CD4-positive, alpha-beta memory T cell (primary cell): ENCODE measurements at regions not wholly inside any gene's neighbourhood (a gene's known extent, or its start where the extent isn't known, plus 50 kb on each side); places are given as distances from the start of the nearest gene placed in this dataset.

Experiments used
- CTCF ChIA-PET: fragments of 350-600 bp; sonication (Branson Sonifier 250); formaldehyde crosslinking; loops from one replicate; lab custom pipeline; 2021; ENCODE audit warnings: inconsistent platforms; ENCODE audit not compliant: partially characterized antibody; lab: Charles Lee
- POLR2A ChIA-PET: fragments of 350-600 bp; sonication (Branson Sonifier 250); formaldehyde crosslinking; loops from one replicate; lab custom pipeline; 2021; ENCODE audit not compliant: partially characterized antibody; lab: Charles Lee
- DNase-seq, 5 donors: peaks; one replicate each; pipeline versions ENCODE4 v3.0.0 to v3.0.0-alpha.2; 2020 to 2022; ENCODE audit warnings: mixed read lengths in 1 of 5
- H3K27ac ChIP-seq: one replicate; pipeline ENCODE4 v1.7.0; 2013; ENCODE audit warnings: low read depth, low read length
- H3K27me3 ChIP-seq: 2 replicates; pipeline ENCODE4 v1.7.0; 2013; ENCODE audit warnings: mild to moderate bottlenecking, low read length, moderate library complexity; ENCODE audit not compliant: insufficient read depth
- H3K36me3 ChIP-seq: 2 replicates; pipeline ENCODE4 v1.7.0; 2013; ENCODE audit warnings: mild to moderate bottlenecking, low read length, moderate library complexity; ENCODE audit not compliant: insufficient read depth
- H3K4me1 ChIP-seq: 2 replicates; pipeline ENCODE4 v1.7.0; 2013; ENCODE audit warnings: mild to moderate bottlenecking, low read length, moderate library complexity; ENCODE audit not compliant: insufficient read depth
- H3K4me3 ChIP-seq, 2 donors: one replicate each; pipeline ENCODE4 v1.7.0; 2013; ENCODE audit warnings: low read length in 2 of 2, mild to moderate bottlenecking in 1 of 2
- H3K9me3 ChIP-seq, 2 donors: one replicate each; pipeline ENCODE4 v1.7.0; 2013; ENCODE audit warnings: low read length in 2 of 2, control low read depth in 1 of 2; ENCODE audit not compliant: control insufficient read depth in 1 of 2
- H3K27ac Mint-ChIP-seq, 7 donors: one replicate each; pipeline ENCODE4 v1.8.0; 2020 to 2021; ENCODE audit warnings: mixed read lengths in 7 of 7, mild to moderate bottlenecking in 6 of 7, inconsistent platforms in 3 of 7, moderate library complexity in 3 of 7
- H3K27me3 Mint-ChIP-seq, 2 donors: one replicate each; pipeline ENCODE4 v1.8.0; 2020 to 2021; ENCODE audit warnings: mixed read lengths in 2 of 2
- H3K36me3 Mint-ChIP-seq, 2 donors: one replicate each; pipeline ENCODE4 v1.8.0; 2020 to 2021; ENCODE audit warnings: mixed read lengths in 2 of 2, inconsistent platforms in 1 of 2, mild to moderate bottlenecking in 1 of 2
- H3K4me1 Mint-ChIP-seq, 4 donors: one replicate each; pipeline ENCODE4 v1.8.0; 2020 to 2021; ENCODE audit warnings: mixed read lengths in 4 of 4, mild to moderate bottlenecking in 1 of 4
- H3K4me3 Mint-ChIP-seq, 8 donors: one replicate each; pipeline ENCODE4 v1.8.0; 2020 to 2021; ENCODE audit warnings: mixed read lengths in 8 of 8, mild to moderate bottlenecking in 7 of 8, moderate library complexity in 6 of 8, inconsistent platforms in 3 of 8
- H3K9me3 Mint-ChIP-seq, 8 donors: one replicate each; pipeline ENCODE4 v1.8.0; 2020 to 2021; ENCODE audit warnings: mixed read lengths in 8 of 8, mild to moderate bottlenecking in 5 of 8, inconsistent platforms in 3 of 8, moderate library complexity in 1 of 8
- intact Hi-C: fragments of 100-400 bp; cut with micrococcal nuclease; formaldehyde crosslinking; loops from one replicate; pipeline ENCODE4 v1.15.1; 2023

GRCh38 chr12:112559784-112560183 lies 141.0 kb downstream of the PTPN11 start:
- Histone ChIP-seq H3K4me1 (no peaks in the 10 kb centered on the region), H3K27me3 (no peaks in the 10 kb centered on the region), H3K9me3 (no peaks in the 10 kb centered on the region), H3K4me3 (no peak overlapping the region), H3K36me3 (no peaks in the 10 kb centered on the region), H3K27ac (no peak overlapping the region)
- ChIA-PET CTCF (no interaction called here), POLR2A (no interaction called here)
- Mint-ChIP-seq H3K27ac (no peak overlapping the region), H3K9me3 (peaks cover 0 to 4% (median 0%) of the 10 kb centered on the region in 8 donors), H3K27me3 (peaks cover 4 to 10% of the 10 kb centered on the region in 2 donors), H3K36me3 (no peaks in the 10 kb centered on the region), H3K4me1 (peaks cover 0 to 2% (median under 1%) of the 10 kb centered on the region in 4 donors), H3K4me3 (peak overlapping the region in 1 of 8 donors; percentile 15)
- no peak for DNase-seq
- intact Hi-C loops, result no loop called here

DNA sequence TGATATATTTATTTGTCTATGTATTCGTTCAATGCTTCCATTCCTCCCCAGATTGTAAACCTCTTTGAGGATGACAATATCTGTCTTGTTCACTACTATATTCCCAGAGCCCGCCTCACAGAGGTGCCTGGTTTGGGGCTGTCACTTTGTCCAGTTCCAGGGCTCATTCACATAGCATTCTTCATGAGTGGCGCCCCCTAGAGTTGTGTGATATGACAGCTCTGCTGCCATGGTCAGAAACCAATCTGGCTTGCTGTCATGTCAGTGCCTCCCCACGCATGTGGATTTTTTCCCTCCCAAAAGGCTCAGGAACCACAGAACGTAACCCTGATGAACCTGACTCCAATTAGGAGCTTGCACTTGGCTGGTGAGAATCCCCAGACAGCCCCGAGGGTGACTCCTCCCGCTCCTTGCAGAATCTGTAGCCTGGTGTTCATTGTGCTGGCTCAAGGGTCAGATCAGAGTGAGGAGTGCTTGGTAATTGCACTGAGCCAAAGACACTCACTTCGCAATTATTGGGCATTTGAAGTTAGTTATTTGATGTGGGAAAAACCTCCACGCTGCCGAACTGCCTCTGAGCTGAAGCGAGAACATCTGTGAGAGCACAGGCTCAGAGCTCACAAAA lies 145.5 kb downstream of the PTPN11 start:
- no peaks in the 10 kb centered on the region for H3K27me3 ChIP-seq
- H3K4me1 ChIP-seq, result no peaks in the 10 kb centered on the region
- intact Hi-C loops, result no loop called here
- no peak overlapping the region for H3K27ac ChIP-seq
- no peak for DNase-seq
- H3K4me3 ChIP-seq, result no peak overlapping the region
- no peak overlapping the region for H3K27ac Mint-ChIP-seq
- no peaks in the 10 kb centered on the region for H3K9me3 ChIP-seq
- CTCF ChIA-PET, result no interaction called here
- POLR2A ChIA-PET, result no interaction called here
- H3K9me3 Mint-ChIP-seq, result peaks cover 0 to 2% (median 0%) of the 10 kb centered on the region in 8 donors
- H3K36me3 Mint-ChIP-seq, result no peaks in the 10 kb centered on the region
- H3K36me3 ChIP-seq, result no peaks in the 10 kb centered on the region
- H3K4me1 Mint-ChIP-seq, result no peaks in the 10 kb centered on the region
- H3K27me3 Mint-ChIP-seq, result peaks cover 4 to 7% of the 10 kb centered on the region in 2 donors
- H3K4me3 Mint-ChIP-seq, result no peak overlapping the region

DNA sequence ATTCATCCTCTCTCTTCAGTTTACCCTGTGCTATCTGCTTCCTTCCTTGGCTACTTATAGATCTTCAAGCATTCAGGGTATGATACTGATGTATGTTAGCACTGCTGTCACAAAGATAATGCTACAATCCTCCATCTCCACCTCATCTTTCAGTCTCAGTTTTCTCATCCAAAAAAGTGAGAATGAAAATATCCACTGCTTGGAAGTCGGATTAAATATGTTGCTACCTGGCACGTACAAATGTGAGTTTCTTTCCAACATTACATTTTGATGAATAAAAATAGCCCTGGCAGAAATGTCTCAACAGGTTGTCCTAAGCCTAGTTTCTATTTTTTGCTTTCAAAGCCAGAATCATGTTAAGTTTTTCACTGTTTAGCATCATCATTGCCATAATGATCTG lies 149.9 kb downstream of the PTPN11 start:
- H3K27ac ChIP-seq, result no peak overlapping the region

DNA sequence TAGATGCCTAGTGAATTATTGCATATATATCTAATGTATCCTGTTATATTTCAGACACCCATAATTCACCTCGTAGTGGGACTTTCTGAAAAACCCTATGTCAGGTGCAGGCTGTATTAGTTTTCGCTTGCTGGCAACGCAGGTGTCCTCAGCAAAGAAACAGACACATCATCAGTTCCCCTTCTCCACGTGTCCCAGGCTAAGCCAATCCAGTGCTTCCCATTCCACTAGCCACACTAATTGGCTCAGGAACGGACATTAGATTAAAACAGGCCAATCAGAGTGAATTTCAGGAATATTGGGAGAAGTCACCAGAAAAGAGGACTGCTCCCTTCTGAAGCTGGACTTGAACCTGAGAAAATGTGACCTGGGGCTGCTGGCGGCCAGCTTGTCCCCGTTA lies 151.3 kb downstream of the PTPN11 start:
- POLR2A ChIA-PET, result no interaction called here
- no peak overlapping the region for H3K4me3 ChIP-seq
- H3K36me3 ChIP-seq, result no peaks in the 10 kb centered on the region
- peaks cover 0 to 3% (median 0%) of the 10 kb centered on the region in 8 donors for H3K9me3 Mint-ChIP-seq
- no peaks in the 10 kb centered on the region for H3K27me3 ChIP-seq
- no peak overlapping the region for H3K4me3 Mint-ChIP-seq
- no peaks in the 10 kb centered on the region for H3K36me3 Mint-ChIP-seq
- intact Hi-C loops, result no loop called here
- no peaks in the 10 kb centered on the region for H3K4me1 ChIP-seq
- no peak overlapping the region for H3K27ac ChIP-seq
- no peaks in the 10 kb centered on the region for H3K4me1 Mint-ChIP-seq
- DNase-seq, result no peak
- H3K27me3 Mint-ChIP-seq, result peaks cover 10 to 16% of the 10 kb centered on the region in 2 donors
- CTCF ChIA-PET, result no interaction called here
- no peaks in the 10 kb centered on the region for H3K9me3 ChIP-seq
- H3K27ac Mint-ChIP-seq, result no peak overlapping the region

More for the DNA sequence above, 149.9 kb downstream of the PTPN11 start:
- ChIA-PET CTCF (no interaction called here), POLR2A (no interaction called here)
- no peaks in the 10 kb centered on the region for H3K9me3 ChIP-seq
- no peak overlapping the region for H3K4me3 ChIP-seq
- H3K27me3 ChIP-seq, result no peaks in the 10 kb centered on the region
- H3K4me1 ChIP-seq, result no peaks in the 10 kb centered on the region
- intact Hi-C loops, result no loop called here
- no peak for DNase-seq
- no peak overlapping the region for H3K4me3 Mint-ChIP-seq
- no peaks in the 10 kb centered on the region for H3K4me1 Mint-ChIP-seq
- peaks cover 0 to 2% (median 0%) of the 10 kb centered on the region in 8 donors for H3K9me3 Mint-ChIP-seq
- no peaks in the 10 kb centered on the region for H3K36me3 Mint-ChIP-seq
- no peak overlapping the region for H3K27ac Mint-ChIP-seq
- H3K27me3 Mint-ChIP-seq, result peaks cover 10 to 16% of the 10 kb centered on the region in 2 donors
- H3K36me3 ChIP-seq, result no peaks in the 10 kb centered on the region

DNA sequence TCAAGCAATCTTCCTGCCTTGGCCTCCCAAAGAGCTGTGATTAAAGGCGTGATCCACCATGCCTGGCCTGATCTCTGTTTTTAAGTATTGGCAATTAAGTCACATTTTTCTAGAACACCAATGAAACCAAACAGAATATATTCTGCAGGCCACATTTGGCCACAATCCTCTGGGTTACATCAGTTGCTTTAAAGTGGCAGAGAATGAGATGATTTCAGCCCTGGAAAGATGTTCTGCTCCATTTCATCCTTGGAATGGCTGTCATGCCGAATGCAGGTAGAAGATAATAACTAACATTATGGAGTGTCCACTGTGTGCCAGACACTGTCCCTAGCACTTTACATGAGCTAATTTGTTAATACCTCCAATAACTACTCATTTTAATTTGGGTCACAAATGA lies 154.4 kb downstream of the PTPN11 start:
- Mint-ChIP-seq H3K4me3 (no peak overlapping the region), H3K4me1 (peaks cover 0 to 3% (median 0%) of the 10 kb centered on the region in 4 donors), H3K9me3 (peaks cover 0 to 2% (median 0%) of the 10 kb centered on the region in 8 donors), H3K36me3 (no peaks in the 10 kb centered on the region), H3K27ac (no peak overlapping the region), H3K27me3 (peaks cover 12 to 29% of the 10 kb centered on the region in 2 donors)
- ChIA-PET POLR2A (no interaction called here), CTCF (no interaction called here)
- Histone ChIP-seq H3K4me1 (no peaks in the 10 kb centered on the region), H3K36me3 (no peaks in the 10 kb centered on the region), H3K4me3 (no peak overlapping the region), H3K9me3 (no peaks in the 10 kb centered on the region), H3K27ac (no peak overlapping the region), H3K27me3 (no peaks in the 10 kb centered on the region)
- intact Hi-C loops, result no loop called here
- DNase-seq, result no peak

DNA sequence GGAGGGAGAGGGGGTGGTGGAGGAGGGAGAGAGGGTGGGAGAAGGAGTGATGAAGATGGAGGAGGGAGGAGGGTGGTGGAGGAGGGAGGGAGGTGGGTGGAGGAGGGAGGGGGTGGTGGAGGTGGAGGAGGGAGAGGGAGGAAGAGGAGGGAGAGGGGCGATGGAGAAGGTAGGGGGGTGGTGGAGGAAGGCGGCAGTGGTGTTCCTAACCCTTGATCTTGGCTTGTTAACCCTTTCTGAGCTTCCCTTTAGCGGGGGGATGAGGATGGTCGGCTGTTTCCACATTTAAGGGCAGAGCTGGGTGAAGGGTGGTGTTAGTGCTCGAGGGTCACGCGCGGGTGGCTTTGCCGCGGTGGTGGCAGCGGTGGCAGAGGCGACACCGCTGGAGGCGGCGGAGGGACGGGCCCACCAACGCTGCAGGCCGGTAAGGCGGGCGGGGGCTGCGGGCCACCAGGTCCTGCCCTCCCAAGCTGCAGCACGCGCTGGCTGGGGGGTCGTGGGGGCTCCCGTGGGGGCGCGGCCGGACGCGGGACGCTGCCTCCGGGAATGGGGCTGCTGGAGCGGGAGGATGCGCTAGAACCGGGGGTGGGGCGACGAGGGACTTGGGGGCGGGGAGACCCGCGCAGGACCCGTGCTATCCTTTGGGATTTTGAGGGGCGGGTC lies 156.3 kb downstream of the PTPN11 start:
- no peaks in the 10 kb centered on the region for H3K4me1 ChIP-seq
- no peaks in the 10 kb centered on the region for H3K36me3 ChIP-seq
- H3K4me3 ChIP-seq, result no peak overlapping the region
- Mint-ChIP-seq H3K4me3 (no peak overlapping the region), H3K9me3 (peaks cover 0 to 2% (median 0%) of the 10 kb centered on the region in 8 donors), H3K27ac (no peak overlapping the region), H3K4me1 (peaks cover 0 to 3% (median 0%) of the 10 kb centered on the region in 4 donors), H3K36me3 (no peaks in the 10 kb centered on the region), H3K27me3 (peaks cover 13 to 23% of the 10 kb centered on the region in 2 donors)
- ChIA-PET POLR2A (no interaction called here), CTCF (interaction anchor here (0.6 kb wide), 1 partner anchor 471 kb away, joined by 3 read pairs; no protein-coding TSS in a partner anchor)
- intact Hi-C loops, result no loop called here
- no peaks in the 10 kb centered on the region for H3K27me3 ChIP-seq
- no peaks in the 10 kb centered on the region for H3K9me3 ChIP-seq
- no peak for DNase-seq
- H3K27ac ChIP-seq, result no peak overlapping the region

DNA sequence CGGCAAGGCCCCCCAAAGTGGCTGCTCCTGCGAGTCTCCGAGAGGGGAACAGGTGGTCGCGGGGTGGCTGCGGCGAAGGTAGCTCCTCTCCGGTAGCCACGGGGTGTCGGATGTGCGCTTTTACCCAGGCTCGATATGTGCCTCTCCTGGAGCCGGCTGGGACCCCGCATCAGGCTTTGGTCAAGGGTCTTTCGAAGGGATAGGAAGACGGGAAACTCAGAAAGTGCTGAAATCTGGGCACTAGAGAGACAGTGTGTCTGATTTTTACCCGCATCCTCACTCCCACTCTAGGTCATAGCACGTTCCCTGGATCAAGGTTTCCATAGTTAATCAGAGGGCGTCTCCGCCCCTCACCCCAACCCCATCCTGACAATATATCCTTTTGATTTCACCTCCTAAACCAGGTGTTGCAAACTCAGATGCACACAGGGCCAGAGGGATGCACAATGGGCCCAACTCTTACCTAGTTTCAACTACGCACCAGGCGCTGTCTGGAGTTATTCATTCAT lies 156.9 kb downstream of the PTPN11 start:
- H3K27ac ChIP-seq, result no peak overlapping the region
- peaks cover 13 to 22% of the 10 kb centered on the region in 2 donors for H3K27me3 Mint-ChIP-seq

More for the DNA sequence above, 156.9 kb downstream of the PTPN11 start:
- H3K9me3 Mint-ChIP-seq, result peaks cover 0 to 2% (median 0%) of the 10 kb centered on the region in 8 donors
- ChIA-PET POLR2A (no interaction called here), CTCF (no interaction called here)
- no peaks in the 10 kb centered on the region for H3K27me3 ChIP-seq
- H3K9me3 ChIP-seq, result no peaks in the 10 kb centered on the region
- no peak overlapping the region for H3K4me3 ChIP-seq
- no peak overlapping the region for H3K4me3 Mint-ChIP-seq
- intact Hi-C loops, result no loop called here
- no peaks in the 10 kb centered on the region for H3K4me1 ChIP-seq
- no peak overlapping the region for H3K27ac Mint-ChIP-seq
- H3K36me3 ChIP-seq, result no peaks in the 10 kb centered on the region
- H3K36me3 Mint-ChIP-seq, result no peaks in the 10 kb centered on the region
- H3K4me1 Mint-ChIP-seq, result peaks cover 0 to 3% (median 0%) of the 10 kb centered on the region in 4 donors
- DNase-seq, result no peak
